Calu3 (cell line): ENCODE measurements at regions not wholly inside any gene's neighbourhood (a gene's known extent, or its start where the extent isn't known, plus 50 kb on each side); places are given as distances from the start of the nearest gene placed in this dataset.

Experiments used
- BruUV-seq: library from RNA; stranded (reverse); fragments of 400-500 nt; replicated peaks from 2 replicates; lab custom pipeline; 2021; lab: Mats Ljungman, UMichigan
- CTCF ChIA-PET: fragments of 300-600 bp; sonication (Branson Sonifier 250); formaldehyde crosslinking; loops from one replicate; lab custom pipeline; 2022; ENCODE audit warnings: antibody characterized with exemption; lab: Charles Lee
- DNase-seq: peaks from one replicate; pipeline ENCODE4 v3.0.0; 2022
- H3K27ac Mint-ChIP-seq: one replicate; pipeline ENCODE4 v1.8.0; 2022; ENCODE audit warnings: mixed read lengths; ENCODE audit not compliant: unreplicated experiment
- H3K27me3 Mint-ChIP-seq: one replicate; pipeline ENCODE4 v1.8.0; 2022; ENCODE audit warnings: mixed read lengths; ENCODE audit not compliant: unreplicated experiment
- H3K36me3 Mint-ChIP-seq: one replicate; pipeline ENCODE4 v1.8.0; 2022; ENCODE audit warnings: mild to moderate bottlenecking, moderate library complexity, mixed read lengths; ENCODE audit not compliant: insufficient read depth, unreplicated experiment
- H3K4me1 Mint-ChIP-seq: one replicate; pipeline ENCODE4 v1.8.0; 2022; ENCODE audit warnings: mild to moderate bottlenecking, low read depth, mixed read lengths; ENCODE audit not compliant: unreplicated experiment
- H3K4me3 Mint-ChIP-seq: one replicate; pipeline ENCODE4 v1.8.0; 2022; ENCODE audit warnings: mild to moderate bottlenecking, low read depth, moderate library complexity, mixed read lengths; ENCODE audit not compliant: unreplicated experiment
- H3K9me3 Mint-ChIP-seq: one replicate; pipeline ENCODE4 v1.8.0; 2022; ENCODE audit warnings: low read depth, mixed read lengths; ENCODE audit not compliant: unreplicated experiment
- intact Hi-C: fragments of 100-400 bp; cut with micrococcal nuclease; formaldehyde crosslinking; loops from one replicate; pipeline ENCODE4 v1.10.0; 2022; ENCODE audit not compliant: unreplicated experiment
- TF ChIP-seq, protein P1 (sequence below): fragments of 200-600 bp; IDR thresholded peaks from one replicate; pipeline ENCODE4 v1.8.0; 2022; ENCODE audit warnings: antibody characterized with exemption; ENCODE audit not compliant: unreplicated experiment

- Mint-ChIP-seq H3K36me3 (no peaks in the 10 kb centered on the region), H3K4me3 (no peak overlapping the region), H3K27me3 (peaks cover 71% of the 10 kb centered on the region), H3K27ac (no peak overlapping the region), H3K4me1 (no peaks in the 10 kb centered on the region), H3K9me3 (no peaks in the 10 kb centered on the region)
- TF ChIP-seq, protein P1, sequence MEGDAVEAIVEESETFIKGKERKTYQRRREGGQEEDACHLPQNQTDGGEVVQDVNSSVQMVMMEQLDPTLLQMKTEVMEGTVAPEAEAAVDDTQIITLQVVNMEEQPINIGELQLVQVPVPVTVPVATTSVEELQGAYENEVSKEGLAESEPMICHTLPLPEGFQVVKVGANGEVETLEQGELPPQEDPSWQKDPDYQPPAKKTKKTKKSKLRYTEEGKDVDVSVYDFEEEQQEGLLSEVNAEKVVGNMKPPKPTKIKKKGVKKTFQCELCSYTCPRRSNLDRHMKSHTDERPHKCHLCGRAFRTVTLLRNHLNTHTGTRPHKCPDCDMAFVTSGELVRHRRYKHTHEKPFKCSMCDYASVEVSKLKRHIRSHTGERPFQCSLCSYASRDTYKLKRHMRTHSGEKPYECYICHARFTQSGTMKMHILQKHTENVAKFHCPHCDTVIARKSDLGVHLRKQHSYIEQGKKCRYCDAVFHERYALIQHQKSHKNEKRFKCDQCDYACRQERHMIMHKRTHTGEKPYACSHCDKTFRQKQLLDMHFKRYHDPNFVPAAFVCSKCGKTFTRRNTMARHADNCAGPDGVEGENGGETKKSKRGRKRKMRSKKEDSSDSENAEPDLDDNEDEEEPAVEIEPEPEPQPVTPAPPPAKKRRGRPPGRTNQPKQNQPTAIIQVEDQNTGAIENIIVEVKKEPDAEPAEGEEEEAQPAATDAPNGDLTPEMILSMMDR = no peak
- CTCF ChIA-PET = no interaction called here
- intact Hi-C loops = no loop called here
- BruUV-seq = no TSS peak
- no peak for DNase-seq
Observed at GRCh38 chr1:18039102-18039501, 68.5 kb upstream of the IGSF21 start.

- H3K4me3 Mint-ChIP-seq = no peak overlapping the region
- H3K27me3 Mint-ChIP-seq = peaks cover 63% of the 10 kb centered on the region
- no peak overlapping the region for H3K27ac Mint-ChIP-seq
- no peaks in the 10 kb centered on the region for H3K36me3 Mint-ChIP-seq
- no peaks in the 10 kb centered on the region for H3K4me1 Mint-ChIP-seq
- intact Hi-C loops = no loop called here
- BruUV-seq = no TSS peak
- CTCF ChIA-PET = no interaction called here
- TF ChIP-seq, protein P1 = no peak
- H3K9me3 Mint-ChIP-seq = no peaks in the 10 kb centered on the region
- no peak for DNase-seq
Observed at GRCh38 chr1:18041102-18041501, 66.5 kb upstream of the IGSF21 start.

DNA sequence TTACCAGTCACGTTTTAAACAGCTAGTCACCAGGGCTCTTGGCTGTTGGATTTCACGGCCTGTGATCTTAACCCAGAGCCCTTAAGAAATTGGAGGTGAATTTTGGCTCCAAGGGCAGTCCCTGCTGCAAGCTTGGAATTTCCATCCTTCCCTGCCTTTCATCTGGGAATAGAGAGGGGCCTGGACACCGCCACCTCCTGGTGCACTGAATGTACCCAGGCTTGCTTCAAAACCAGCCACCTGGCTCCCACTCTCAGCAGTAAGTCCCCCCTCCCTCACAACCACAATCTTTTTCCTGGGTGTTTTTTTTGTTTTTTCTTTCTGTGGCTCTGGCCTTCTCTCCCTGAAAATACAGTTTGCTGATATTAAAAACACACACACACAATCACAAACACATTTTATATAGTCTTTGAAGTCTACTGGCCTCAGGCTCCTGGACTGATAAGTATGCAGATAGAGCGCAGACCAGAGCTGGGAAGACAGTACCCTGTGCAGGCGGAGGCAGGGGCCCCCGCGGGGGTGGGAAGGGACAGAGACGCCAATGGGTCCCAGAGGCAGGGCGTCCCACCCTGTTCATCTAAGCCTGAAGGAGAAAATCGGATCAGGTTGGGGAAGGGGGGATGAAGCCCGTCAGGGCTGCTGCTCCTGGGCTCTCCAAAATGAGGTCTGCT is 65.8 kb upstream of the IGSF21 start:
- H3K27ac Mint-ChIP-seq = no peak overlapping the region
- H3K4me3 Mint-ChIP-seq = no peak overlapping the region
- DNase-seq = no peak
- CTCF ChIA-PET = no interaction called here
- no peaks in the 10 kb centered on the region for H3K4me1 Mint-ChIP-seq
- no TSS peak for BruUV-seq
- no peaks in the 10 kb centered on the region for H3K36me3 Mint-ChIP-seq
- intact Hi-C loops = no loop called here
- H3K27me3 Mint-ChIP-seq = peaks cover 64% of the 10 kb centered on the region
- H3K9me3 Mint-ChIP-seq = no peaks in the 10 kb centered on the region
- TF ChIP-seq, protein P1 = no peak

DNA sequence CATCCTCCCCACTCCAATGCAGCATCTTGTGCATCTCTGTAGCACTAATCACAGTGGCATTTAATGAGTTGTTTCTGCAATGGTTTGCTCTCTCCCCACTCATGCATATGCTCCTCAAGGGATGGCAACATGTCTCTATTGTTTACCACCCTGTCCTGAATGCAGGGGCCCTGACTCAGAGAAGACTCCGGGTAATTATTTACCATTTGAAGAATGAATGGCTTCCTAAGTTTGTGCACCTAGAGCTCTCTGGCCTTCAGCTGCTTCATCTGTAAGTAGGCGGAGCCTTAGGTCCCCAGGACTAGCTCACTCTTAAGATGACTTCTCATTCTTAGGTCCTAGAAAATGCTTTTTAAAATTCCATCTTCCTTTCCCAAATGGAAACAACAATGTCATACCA is 63.7 kb upstream of the IGSF21 start:
- TF ChIP-seq, protein P1 = no peak
- no peaks in the 10 kb centered on the region for H3K36me3 Mint-ChIP-seq
- H3K27me3 Mint-ChIP-seq = peaks cover 66% of the 10 kb centered on the region
- CTCF ChIA-PET = no interaction called here
- intact Hi-C loops = no loop called here
- no peaks in the 10 kb centered on the region for H3K9me3 Mint-ChIP-seq
- H3K27ac Mint-ChIP-seq = no peak overlapping the region
- H3K4me1 Mint-ChIP-seq = no peaks in the 10 kb centered on the region
- no TSS peak for BruUV-seq
- no peak for DNase-seq
- H3K4me3 Mint-ChIP-seq = no peak overlapping the region
